ENCODE measurements at regions not wholly inside any gene's neighbourhood (a gene's known extent, or its start where the extent isn't known, plus 50 kb on each side); places are given as distances from the start of the nearest gene placed in this dataset.

DNA sequence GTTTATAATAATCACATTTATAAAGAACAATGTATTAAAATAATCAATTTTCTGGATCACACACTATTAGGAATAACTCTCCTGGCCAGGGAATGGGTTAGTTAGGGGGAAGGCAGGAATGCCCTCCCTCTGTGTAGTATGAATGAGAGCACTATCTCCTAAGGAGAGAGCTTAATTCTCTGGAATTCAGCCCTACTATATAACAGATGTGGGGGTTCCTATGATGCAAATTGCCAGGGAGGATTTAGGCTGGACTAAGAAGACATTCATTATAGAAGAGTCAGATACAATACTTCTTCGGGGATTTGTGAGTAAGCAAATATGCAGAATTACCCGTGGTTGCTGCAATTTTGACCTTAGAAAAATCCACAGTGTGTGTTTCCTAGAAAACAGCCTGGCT lies 250.1 kb upstream of the VRK2 start:
- no peaks in the 10 kb centered on the region for H3K9me3 ChIP-seq
- H3K4me3 ChIP-seq (ENCODE audit: low read depth in 1 of 2, low read length in 1 of 2): no peak overlapping the region
- H3K27ac ChIP-seq: no peak overlapping the region
- H3K4me1 ChIP-seq (ENCODE audit: control insufficient read depth in 1 of 2, insufficient read depth in 1 of 2, low read depth in 1 of 2, low read length in 1 of 2): no peaks in the 10 kb centered on the region
- H3K36me3 ChIP-seq: no peaks in the 10 kb centered on the region
- H3K27me3 ChIP-seq: no peaks in the 10 kb centered on the region
- TF ChIP-seq, protein P1, sequence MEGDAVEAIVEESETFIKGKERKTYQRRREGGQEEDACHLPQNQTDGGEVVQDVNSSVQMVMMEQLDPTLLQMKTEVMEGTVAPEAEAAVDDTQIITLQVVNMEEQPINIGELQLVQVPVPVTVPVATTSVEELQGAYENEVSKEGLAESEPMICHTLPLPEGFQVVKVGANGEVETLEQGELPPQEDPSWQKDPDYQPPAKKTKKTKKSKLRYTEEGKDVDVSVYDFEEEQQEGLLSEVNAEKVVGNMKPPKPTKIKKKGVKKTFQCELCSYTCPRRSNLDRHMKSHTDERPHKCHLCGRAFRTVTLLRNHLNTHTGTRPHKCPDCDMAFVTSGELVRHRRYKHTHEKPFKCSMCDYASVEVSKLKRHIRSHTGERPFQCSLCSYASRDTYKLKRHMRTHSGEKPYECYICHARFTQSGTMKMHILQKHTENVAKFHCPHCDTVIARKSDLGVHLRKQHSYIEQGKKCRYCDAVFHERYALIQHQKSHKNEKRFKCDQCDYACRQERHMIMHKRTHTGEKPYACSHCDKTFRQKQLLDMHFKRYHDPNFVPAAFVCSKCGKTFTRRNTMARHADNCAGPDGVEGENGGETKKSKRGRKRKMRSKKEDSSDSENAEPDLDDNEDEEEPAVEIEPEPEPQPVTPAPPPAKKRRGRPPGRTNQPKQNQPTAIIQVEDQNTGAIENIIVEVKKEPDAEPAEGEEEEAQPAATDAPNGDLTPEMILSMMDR (IDR thresholded peaks at IDR 0.05): no peak

DNA sequence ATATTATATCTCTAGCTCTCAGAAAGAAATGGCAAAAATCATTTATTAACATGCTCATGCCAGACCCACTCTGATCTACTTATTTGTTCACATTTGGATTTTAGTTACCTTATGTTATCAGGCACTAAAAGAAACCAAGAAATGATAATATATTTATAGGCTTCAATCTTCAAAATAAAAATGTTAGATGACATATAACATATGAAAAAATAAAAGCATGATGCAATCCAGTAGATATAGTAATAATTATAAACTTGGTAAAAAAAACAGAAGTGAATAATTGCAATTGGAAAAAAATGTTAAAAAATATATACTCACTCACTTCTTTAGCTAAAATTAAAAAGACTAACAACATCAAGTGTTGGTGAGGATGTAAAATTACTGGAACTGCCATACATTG lies 248.3 kb upstream of the VRK2 start:
- H3K27ac ChIP-seq: no peak overlapping the region
- H3K36me3 ChIP-seq: no peaks in the 10 kb centered on the region

DNA sequence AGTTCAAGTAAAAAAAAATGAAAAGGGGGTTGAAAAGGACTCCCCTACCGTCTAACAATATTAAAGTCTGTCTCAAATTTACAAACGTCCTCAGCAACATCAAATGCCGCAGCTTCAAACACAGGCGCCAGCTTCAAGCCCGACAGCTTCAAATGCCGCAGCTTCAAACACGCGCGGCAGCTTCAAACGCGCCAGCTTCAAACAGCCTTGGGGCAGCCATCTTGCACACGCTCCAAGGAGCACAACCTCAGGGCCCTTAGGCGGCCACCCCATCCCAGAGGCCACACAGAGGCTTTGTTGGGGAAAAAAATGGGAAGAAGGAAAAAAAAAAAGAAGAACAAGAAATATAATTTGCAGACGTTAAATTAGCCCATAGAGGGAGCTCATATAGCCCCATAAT lies 244.4 kb upstream of the VRK2 start:
- Histone ChIP-seq H3K4me1 (ENCODE audit: control insufficient read depth in 1 of 2, insufficient read depth in 1 of 2, low read depth in 1 of 2, low read length in 1 of 2) (no peaks in the 10 kb centered on the region), H3K27ac (no peak overlapping the region), H3K9me3 (no peaks in the 10 kb centered on the region), H3K36me3 (no peaks in the 10 kb centered on the region), H3K27me3 (no peaks in the 10 kb centered on the region), H3K4me3 (ENCODE audit: low read depth in 1 of 2, low read length in 1 of 2) (no peak overlapping the region)
- TF ChIP-seq, protein P1 (IDR thresholded peaks at IDR 0.05): no peak

More for the DNA sequence above, 248.3 kb upstream of the VRK2 start:
- no peak overlapping the region for H3K4me3 ChIP-seq (ENCODE audit: low read depth in 1 of 2, low read length in 1 of 2)
- TF ChIP-seq, protein P1 (IDR thresholded peaks at IDR 0.05): no peak
- H3K27me3 ChIP-seq: no peaks in the 10 kb centered on the region
- H3K4me1 ChIP-seq (ENCODE audit: control insufficient read depth in 1 of 2, insufficient read depth in 1 of 2, low read depth in 1 of 2, low read length in 1 of 2): no peaks in the 10 kb centered on the region
- H3K9me3 ChIP-seq: no peaks in the 10 kb centered on the region

DNA sequence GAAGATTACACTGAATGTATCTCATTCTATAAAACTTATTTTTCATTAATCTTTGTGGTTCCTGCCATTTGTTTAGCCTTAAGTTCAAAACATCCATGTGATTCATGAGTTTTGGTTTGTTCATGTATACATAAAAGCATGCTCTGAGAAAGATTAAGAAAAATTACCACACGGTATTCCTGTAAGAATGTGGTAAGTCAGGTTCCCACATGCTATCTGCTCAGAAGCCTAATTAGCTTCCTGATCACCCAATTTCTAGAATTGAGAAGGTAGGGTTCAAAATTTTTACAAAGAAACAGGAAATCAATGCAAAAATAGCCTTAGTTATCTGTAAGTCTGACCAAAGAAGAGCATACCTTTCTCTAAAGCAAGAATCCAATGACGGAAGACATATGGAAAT lies 241.6 kb upstream of the VRK2 start:
- Histone ChIP-seq H3K4me3 (ENCODE audit: low read depth in 1 of 2, low read length in 1 of 2) (no peak overlapping the region), H3K27me3 (no peaks in the 10 kb centered on the region), H3K9me3 (no peaks in the 10 kb centered on the region), H3K27ac (no peak overlapping the region), H3K36me3 (no peaks in the 10 kb centered on the region), H3K4me1 (ENCODE audit: control insufficient read depth in 1 of 2, insufficient read depth in 1 of 2, low read depth in 1 of 2, low read length in 1 of 2) (no peaks in the 10 kb centered on the region)
- TF ChIP-seq, protein P1 (IDR thresholded peaks at IDR 0.05): no peak

DNA sequence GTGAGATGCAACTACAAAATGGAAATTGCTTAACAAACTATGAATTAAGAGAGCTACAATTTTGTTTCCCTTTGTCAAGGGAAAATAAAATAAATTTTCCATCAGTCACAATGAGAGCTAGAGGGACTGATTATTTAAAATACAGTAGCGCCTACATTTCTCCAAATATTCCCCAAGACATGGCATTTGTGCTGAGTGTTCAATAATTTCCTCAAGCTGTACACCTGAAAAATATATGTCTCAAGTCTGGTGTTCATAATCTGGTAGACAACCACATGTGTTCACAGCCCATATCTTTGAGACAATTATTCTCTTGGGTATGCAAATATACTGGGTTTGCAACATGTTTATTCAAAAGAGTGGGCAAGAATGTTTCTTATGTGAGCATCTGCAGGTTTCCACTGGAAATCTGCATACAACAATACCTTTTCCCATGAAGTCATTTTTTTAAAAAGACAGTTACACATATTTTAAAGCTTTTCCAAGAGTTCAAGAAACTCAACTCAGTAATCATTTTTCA lies 240.1 kb upstream of the VRK2 start:
- Histone ChIP-seq H3K27ac (no peak overlapping the region), H3K9me3 (no peaks in the 10 kb centered on the region), H3K27me3 (no peaks in the 10 kb centered on the region), H3K36me3 (no peaks in the 10 kb centered on the region), H3K4me1 (ENCODE audit: control insufficient read depth in 1 of 2, insufficient read depth in 1 of 2, low read depth in 1 of 2, low read length in 1 of 2) (no peaks in the 10 kb centered on the region), H3K4me3 (ENCODE audit: low read depth in 1 of 2, low read length in 1 of 2) (no peak overlapping the region)
- TF ChIP-seq, protein P1 (IDR thresholded peaks at IDR 0.05): no peak

DNA sequence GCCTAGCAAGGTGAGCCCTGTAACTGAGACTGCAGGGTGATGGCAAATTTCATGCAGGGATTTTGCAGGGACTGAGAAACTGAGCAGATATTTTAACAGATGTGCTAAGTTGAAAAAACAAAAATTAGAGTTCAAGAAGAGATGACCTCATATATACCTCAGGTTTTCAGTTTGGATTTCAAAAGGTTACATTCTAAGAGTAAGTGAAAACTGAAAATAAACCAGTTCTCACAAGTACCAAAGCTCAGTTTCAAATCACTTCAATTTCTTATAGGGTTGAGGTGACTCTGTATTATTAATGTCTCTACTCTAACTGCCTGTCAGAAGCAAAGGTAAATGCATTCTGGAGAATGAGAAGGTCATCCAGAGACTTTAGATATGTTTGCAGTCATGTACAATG lies 237.4 kb upstream of the VRK2 start:
- Histone ChIP-seq H3K27me3 (no peaks in the 10 kb centered on the region), H3K9me3 (no peaks in the 10 kb centered on the region), H3K36me3 (no peaks in the 10 kb centered on the region), H3K4me1 (ENCODE audit: control insufficient read depth in 1 of 2, insufficient read depth in 1 of 2, low read depth in 1 of 2, low read length in 1 of 2) (no peaks in the 10 kb centered on the region), H3K27ac (no peak overlapping the region), H3K4me3 (ENCODE audit: low read depth in 1 of 2, low read length in 1 of 2) (no peak overlapping the region)
- TF ChIP-seq, protein P1 (IDR thresholded peaks at IDR 0.05): no peak

All from neutrophil (primary cell).